HG03025 (cell line): ENCODE measurements at regions not wholly inside any gene's neighbourhood (a gene's known extent, or its start where the extent isn't known, plus 50 kb on each side); places are given as distances from the start of the nearest gene placed in this dataset.

Source experiments
- ATAC-seq: cut with Tn5 transposase; IDR thresholded peaks from one replicate; pipeline ENCODE4 v1.9.1; 2021; ENCODE audit warnings: mild to moderate bottlenecking, moderate library complexity; ENCODE audit not compliant: unreplicated experiment, low FRiP score

DNA sequence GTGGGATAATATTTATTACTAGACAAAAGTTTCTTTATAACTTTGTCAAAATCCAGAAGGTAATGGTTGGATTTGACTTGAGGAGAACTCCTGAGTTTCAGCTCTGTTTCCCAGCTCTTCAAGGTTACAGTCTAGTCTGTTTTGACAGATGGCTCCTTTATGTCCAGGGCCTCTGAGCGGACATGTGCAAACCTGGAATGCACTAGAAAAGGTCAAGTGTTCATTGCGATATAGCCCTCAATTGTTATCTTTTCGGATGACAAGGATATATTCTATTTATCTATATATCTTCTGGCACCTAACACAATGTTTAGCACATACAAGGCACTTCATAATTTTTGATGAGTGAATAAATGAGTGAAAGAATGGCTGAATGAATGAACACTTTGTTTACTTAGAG is 513.2 kb upstream of the GOLIM4 start:
- no peak for ATAC-seq

DNA sequence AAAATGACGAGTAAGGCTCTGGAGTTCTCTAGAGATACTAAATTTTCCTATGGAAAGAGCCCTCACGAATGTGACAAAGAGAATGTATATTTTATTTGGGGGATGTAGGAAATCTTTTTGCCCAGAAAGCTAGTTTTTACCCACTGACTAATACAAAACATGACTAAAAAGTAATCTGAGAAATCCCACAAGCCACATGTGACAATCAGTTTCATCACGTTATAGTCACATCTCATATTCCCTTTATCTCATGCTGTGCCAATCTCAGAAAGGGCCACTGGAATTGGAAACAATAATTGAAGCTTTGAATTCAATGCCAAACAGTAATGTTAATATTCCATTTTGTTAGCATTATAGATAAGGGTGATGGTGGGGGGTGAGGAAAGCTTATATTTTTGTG is 509.0 kb upstream of the GOLIM4 start:
- no peak for ATAC-seq

DNA sequence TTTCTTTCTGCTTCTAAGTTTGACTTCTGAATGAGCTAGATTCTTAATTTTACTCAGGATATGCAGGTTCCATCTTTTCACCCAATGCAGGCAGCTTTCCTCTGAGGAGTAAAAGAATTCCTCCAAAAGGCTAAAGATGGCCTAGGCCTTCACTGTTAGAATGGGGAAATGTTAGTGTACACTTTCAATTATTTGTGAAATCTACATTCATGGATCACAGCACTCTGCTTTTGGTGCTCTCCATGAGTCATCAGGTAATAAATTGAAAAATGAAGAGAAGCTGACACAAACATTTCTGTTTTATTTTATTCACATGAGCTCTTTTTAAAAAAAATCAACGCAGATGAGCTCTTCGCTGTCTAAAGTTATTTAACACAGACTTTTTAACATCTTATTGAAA is 502.5 kb upstream of the GOLIM4 start:
- ATAC-seq, result no peak

DNA sequence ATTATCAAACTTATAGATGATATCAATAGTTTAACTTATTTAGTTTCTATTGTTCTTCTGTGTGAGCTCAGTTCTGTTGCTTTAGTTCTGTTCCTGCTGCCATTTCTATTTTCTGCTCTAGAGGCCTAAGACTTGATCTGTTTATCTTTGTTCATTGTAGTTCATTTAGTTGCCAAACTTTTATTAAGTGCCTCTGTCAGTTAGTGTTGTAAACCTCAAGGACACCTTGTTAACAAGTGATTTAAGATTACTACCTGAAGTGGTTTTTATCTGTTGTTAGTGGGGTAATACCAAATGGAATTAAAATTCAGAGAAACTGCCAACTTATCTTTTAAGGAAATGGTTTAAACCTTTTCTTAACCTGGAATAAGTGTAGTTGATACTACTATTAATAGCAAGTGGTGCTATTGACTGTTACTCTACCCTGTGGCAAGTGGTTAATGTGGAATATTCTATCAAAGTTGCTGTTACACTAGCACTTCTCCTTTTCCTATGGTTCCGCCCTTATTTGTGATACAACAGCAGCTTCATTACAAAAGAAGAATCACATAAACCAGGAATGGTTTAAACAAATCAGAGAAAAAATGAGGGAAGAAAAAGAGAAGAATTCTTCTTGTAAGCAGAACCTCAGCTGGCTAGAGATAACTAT is 500.6 kb upstream of the GOLIM4 start:
- no peak for ATAC-seq

DNA sequence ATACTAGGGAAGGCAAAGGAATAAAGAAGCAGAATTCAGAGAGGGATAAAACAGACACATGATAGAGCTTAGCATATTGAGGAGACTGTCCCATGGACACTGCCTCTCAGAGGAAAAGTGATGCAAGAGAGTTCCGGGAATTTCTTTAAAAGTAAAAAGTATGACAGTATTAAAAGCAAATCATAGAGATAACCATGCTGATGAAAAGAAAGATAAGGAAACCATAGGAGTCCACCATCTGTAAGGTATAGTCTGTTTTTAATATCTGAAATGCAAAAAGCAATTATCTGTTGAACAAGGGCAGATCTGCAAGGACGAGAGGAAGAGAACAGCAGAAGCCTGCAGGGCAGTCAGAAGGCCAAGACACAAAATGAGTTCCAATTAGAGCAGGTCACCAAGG is 495.9 kb upstream of the GOLIM4 start:
- no peak for ATAC-seq

DNA sequence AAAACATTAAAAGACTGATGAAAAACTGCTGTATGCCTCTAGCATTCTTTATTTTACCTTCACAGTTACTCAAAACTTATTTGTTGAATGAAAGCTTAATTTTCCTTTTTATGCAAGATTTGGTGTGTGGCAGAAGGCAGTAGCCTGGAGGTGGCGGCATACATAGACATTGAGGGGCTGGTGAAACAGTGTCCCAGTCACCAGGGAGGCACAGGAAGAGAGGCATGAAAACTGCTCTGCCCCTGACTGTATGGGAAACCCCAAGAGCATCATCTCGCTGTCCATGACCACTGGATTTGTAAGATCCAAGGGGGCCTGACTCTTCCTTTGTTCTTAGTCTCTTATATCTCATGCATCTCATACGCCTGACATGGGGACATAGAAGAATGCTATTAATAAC is 493.7 kb upstream of the GOLIM4 start:
- ATAC-seq, result no peak

DNA sequence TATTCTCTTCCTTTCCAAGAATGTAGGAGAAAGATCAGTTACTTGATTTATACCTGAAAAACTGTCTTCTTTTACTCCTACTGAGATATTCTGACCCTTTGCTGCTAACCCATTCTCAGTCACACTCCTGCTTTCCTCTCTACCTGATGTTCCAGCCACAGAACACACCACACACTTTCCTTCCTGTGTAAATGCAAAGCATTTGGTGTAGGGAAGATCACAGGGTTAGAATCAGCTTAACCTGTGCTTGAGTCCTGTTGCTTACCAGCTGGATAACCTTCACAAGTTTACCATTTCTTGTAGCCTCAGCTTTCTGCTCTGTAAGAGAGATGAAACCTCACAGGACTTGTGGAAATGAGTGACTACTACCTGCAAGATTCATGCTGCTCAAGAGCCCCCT is 489.8 kb upstream of the GOLIM4 start:
- peak; percentile 71 for ATAC-seq

DNA sequence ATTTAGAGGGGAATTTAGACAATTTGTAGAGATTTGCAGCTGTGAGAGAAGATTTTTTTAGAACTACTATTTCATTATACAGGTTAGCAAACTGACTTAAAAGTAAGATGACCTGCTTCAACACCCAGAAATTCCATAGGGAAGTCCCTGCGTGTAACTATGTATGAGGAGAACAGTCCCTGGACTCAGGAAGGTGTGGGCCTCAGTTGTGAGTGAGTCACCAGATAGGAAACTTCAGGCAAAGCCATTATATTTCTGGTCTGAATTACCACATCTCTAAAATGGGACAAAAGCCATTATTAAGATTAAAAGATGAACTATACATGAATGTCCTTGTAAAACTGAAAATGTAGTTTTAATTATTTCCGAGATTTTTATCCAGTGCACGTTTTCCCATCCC is 488.3 kb upstream of the GOLIM4 start:
- no peak for ATAC-seq

DNA sequence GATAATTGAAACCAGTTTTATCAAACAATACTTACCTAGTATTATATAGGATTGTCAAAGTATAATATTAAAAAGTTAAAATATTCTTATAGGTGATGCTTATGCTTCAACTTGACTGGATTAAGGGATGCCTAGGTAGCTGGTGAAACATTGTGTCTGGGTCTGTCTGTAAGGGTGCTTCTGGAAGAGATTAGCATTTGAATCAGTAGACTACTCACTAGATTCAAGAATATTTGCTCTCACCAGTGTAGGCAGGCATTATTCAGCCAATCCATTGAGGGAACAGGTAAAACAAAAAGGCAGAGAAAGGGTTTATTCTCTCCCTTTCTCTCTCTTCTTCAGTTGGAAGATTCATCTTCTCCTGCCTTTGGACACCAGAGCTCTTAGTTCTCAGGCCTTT is 486.8 kb upstream of the GOLIM4 start:
- ATAC-seq, result no peak

DNA sequence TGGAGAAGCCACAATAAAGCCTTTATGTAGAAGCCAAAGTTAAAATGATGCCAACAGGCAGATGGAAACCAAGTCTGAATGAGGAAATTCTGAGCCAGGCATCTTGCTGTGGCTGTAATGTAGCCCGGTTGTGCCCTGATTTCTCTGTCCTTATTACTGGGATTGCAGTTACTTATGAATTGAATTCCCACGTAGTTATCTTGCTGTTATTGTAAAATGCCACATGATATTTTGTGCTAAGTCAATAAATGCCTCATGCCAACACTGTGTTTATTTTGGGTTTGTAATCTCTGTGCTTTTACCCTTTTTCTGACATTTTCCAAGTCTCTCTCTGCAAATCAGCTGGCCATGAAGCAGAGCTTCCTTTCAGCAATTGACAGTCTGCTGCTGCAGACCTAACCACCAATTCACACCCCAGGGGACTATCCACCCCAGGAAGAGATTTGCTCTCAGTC is 486.1 kb upstream of the GOLIM4 start:
- no peak for ATAC-seq

DNA sequence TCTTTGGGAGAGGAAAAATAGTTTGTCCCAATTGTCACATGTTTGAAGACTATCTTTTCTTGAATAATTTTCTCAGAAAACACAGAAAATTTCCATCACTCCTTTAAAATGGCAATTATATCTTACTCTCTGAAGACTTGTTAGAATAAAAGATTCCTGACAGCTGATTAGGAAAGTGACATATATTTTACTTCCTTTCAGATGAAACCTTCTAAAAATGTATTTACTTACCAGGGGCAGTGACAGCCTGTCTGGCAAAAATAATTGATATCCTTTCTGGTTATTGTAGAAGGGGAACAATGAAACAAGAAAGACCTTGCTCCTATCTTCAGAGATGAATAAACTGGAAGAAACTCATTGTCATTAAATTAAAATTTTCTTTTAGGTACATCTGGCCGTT is 483.3 kb upstream of the GOLIM4 start:
- no peak for ATAC-seq

DNA sequence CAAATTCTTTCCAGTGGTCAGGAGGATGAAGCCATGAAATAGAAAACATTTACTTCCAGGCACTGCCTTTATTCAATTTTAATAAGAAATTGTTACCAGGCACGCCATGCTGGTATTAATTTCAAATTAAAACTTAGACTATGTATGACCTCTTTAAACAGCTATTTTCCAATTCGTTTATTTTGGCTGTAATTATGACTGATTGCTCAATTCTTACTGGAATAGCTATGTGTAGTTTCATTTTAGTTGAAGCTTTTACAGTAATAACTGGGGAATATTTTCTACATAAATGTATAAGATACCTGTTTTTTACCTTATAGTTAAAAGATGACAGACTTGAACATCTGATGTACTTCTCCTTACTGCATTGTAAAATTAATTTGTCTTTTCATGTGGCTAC is 480.0 kb upstream of the GOLIM4 start:
- ATAC-seq, result no peak

DNA sequence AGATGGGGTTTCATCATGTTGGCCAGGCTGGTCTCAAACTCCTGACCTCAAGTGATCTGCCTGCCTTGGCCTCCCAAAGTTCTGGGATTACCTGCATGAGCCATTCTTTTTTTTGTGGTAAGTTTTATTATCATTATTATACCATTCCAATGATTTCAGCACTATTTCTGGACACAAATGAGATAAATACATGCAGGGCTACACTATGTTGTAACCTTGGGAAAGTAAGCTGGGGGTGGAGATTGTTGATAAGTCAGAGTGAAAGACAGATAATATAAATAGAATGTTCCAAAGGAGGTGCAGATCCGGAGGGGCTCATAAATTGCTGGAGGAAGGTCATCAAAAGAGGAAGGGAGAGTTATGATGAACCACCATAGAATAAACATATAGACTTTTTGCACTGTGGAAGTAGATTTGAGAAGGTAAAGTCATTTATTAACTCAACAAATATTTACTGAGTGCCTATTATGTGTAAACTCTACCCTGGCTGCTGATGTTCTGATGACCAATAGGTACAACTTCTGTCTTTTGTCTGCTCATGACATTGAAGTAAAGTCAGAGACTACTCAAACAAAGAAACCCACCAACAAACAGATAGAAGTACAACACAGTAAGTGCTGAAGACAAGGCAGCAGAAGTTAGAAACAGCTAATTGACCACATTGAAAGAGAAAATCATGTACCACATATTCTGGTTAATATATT is 478.9 kb upstream of the GOLIM4 start:
- ATAC-seq, result no peak

DNA sequence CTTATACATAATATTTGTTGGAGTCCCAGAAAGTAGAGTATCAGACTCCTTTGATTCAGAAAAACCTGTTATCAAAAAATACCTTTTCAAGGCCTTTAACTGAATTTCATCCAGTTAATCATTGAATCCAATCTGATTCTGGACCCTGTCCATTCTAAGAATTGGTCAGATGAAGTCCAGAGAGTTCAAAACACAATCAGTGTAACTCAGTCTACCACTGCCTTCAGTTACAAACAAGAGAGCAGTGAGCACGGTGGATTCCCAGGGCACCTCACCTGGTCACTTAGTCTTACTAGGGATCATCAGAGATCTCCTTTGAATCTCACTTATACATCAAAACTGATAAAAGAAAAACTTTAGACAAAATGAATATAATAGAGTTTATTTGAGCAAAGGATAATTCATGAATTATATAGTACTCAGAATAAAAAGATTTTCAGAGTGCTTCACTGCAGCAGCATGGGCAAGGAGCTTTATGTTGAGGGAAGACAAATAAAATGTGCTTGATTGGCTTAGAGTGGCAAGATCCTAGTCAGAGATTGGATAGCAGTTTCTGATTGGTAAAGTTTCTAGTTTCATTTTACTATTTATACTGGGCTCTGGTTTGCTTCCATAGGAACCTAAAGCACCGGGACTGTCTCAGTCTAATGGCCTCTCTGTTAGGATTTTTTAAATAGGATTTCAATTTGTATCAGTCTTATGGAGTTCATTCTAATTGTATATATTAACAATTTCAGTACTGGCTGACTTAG is 474.9 kb upstream of the GOLIM4 start:
- ATAC-seq, result no peak

DNA sequence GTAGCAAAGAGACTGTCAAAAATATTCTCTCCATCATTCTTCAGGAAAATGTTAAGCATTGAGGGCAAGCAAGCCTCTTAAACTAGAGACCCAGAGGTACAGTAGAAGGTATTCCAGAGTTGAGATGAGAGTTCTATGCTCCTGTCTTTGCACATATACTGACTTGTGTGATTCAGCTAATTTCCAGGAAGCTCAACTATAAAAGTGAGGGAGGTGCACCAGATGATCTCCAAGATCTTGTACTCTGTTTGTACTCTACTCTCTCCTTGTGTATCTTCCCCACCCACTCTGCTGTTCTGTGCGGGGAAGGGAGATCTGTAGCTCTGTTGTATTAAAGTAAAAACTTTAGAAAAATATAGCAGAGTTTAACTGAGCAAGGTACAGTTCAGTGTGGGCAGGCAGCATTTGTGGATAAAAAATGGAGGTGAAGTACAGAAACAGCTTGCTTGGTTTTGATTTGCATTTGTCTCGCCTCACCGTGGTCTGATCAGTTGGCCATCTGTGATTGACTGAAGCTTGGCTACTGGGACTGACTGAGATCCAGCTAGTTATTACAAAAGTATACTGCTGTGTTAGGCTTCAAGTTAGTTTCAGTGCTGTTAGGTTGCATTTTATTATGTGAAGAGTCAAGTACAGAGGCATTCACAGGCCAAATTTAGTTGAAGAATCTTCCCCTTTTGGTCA is 463.1 kb upstream of the GOLIM4 start:
- ATAC-seq, result no peak

DNA sequence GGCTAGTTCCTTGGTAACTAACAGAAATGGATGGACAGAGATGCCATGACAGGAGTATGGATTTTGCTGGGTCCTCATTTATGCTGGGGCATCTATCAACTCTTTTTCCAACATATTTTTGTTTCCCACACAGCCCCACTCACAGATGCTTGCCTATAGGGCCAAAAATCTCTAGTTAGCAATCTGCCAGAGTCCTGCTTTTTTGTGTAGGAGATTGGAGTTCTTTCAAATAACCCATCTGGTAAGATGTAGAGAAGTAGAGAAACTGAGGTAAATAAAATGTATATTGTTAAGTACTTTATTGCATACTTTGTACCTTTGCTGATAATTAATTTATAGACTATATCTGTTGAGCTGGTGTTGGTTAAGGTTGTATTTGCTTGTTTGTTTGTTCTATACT is 456.5 kb upstream of the GOLIM4 start:
- ATAC-seq, result no peak

DNA sequence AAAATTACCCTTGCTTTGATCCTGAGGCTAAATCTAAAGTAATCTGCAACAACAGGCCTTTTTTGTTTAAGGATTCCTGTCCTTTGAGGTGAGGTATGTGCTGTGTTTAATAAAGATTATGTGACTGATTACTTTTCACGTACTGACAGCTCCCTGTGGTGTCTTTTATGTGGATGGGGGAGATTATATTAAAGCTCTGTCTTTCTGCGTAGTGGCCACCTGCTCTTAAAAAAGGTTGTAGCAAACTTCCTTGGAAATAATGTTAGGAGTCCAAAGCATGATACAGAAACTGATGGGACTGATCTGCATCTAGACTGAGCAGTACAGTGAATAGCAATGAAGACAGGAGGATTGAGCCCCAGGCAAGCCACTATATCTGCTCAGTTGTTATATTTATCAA is 453.0 kb upstream of the GOLIM4 start:
- ATAC-seq, result no peak

DNA sequence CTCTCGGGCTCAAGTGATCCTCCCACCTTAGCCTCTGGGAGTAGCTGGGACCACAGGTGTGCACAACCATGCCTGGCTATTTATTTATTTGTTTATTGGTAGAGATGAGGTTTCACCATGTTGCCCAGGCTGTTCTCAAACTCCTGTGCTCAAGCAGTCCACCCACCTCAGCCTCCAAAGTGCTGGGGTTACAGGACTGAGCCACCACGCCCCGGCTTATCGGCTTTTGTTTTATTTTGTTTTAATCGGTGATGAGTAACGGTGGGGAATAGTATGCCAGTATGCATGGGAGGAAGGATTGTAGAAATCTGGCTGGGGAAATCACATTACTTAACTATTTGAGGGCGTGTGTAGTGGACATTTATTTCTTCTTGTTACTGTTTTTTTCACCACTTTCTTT is 451.0 kb upstream of the GOLIM4 start:
- ATAC-seq, result no peak

DNA sequence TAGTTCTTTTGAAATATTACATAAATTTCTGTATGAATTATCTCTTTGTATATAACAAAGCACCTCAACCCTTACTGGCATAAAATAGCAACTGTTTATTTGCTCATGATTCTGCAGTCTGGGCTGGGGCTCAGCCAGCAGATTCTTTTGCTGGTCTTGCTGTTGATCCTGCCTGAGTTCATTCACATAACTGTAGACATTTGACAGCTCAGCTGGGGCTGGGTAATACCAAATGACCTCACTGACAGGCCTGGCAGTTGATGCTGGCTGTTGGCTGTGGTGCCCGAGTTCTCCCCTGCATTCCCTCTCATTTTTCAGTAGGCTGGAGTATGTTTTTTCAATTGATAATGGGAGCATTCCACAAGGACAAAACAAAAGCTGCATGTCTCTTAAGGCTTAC is 449.9 kb upstream of the GOLIM4 start:
- no peak for ATAC-seq

DNA sequence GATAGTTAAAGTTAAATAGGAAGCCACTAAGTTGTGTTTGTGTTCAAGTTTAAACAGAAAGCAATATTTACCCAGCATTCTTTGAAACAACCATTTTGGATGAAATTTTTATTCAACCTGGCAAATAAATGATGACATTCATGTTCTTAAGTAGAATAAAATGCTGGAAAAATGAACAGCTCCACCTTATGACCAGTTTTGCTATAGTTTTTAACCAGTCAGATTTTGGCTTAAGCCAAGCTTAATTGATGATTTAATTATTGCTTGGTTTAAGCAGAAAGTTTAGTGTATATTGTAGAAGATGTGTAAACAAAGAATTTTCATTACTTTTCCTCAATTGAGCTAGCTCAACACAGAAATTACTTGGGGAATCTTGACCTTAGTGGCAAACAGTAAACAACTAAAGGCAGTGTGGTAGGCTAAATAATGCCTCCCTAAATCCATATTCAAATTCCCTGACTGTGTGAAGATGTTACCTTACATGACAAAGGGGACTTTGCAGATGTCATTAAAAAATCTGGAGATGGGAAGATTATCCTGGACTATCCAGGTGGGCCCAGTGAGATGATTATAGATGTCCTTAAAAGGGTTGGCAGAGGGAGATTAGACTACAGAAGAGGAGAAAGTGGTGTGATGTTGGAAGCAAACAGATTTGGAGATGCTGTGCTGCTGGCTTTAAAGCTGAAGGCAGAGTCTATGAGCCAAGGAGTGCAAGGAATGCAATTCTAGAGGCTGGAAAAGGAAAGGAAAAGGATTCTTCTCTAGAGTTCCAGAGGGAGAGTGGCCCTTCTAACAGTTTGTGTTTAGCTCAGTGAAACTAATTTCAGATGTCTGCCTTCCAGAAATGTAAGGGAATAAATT is 448.6 kb upstream of the GOLIM4 start:
- no peak for ATAC-seq
